Urinary bladder (tissue), 3 donors: ENCODE measurements at regions not wholly inside any gene's neighbourhood (a gene's known extent, or its start where the extent isn't known, plus 50 kb on each side); places are given as distances from the start of the nearest gene placed in this dataset.
"Not testable (repeated sequence)": the region's sequence is repeated elsewhere in the genome, so short reads cannot be mapped to it uniquely, and the experiment has no call there.

Source experiments
- DNase-seq: peaks from one replicate; pipeline ENCODE4 v3.0.0-alpha.2; 2015; ENCODE audit errors: extremely low spot score
- H3K27ac ChIP-seq: one replicate; pipeline ENCODE4 v1.5.1; 2013; ENCODE audit warnings: low read depth, mild to moderate bottlenecking, moderate library complexity
- H3K36me3 ChIP-seq: one replicate; pipeline ENCODE4 v1.6.1; 2013; ENCODE audit warnings: mild to moderate bottlenecking, moderate library complexity; ENCODE audit not compliant: insufficient read depth
- H3K4me1 ChIP-seq: one replicate; pipeline ENCODE4 v1.6.1; 2013; ENCODE audit warnings: mild to moderate bottlenecking, moderate library complexity; ENCODE audit not compliant: insufficient read depth
- H3K4me3 ChIP-seq: one replicate; pipeline ENCODE4 v1.5.1; 2013; ENCODE audit warnings: low read depth, low read length
- WGBS: extraction: QIAGEN DNeasy Blood & Tissue Kit; methylation state at CpG from one replicate; pipeline ENCODE4 v1.1.7; 2013; 5-methylcytosine and 5-hydroxymethylcytosine counted together
- donor health status: healthy with polysubstance abuse.
- donor health status: healthy.

- 86% methylated on average over 3 of the region's 3 CpGs for WGBS
- no peaks in the 10 kb centered on the region for H3K36me3 ChIP-seq
Measured at GRCh38 chr2:222013889-222014288, 284.9 kb downstream of the PAX3 start.

DNA sequence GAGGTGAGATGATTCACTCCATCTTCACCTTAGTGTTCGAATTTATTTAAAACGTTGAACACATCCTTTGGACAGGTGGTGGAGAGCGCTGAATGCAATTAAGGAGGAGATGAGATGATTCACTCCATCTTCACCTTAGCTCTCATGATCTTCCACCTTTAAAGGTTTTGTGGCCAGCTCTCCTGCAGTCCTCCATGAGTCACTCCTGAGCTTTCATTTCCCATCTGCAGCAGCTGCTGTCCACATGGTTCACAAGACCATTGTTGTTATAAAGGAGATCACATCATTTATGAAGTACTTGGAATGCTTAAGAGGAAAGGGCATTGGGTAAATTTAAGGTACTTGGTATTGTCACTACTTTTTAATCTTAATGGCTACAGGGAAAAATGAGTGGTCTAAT, 298.5 kb downstream of the PAX3 start:
- Histone ChIP-seq H3K4me1 (no peaks in the 10 kb centered on the region), H3K4me3 (no peak overlapping the region), H3K27ac (no peak overlapping the region), H3K36me3 (no peaks in the 10 kb centered on the region)
- DNase-seq = no peak
- 93% methylated on average over 3 of the region's 3 CpGs for WGBS

More at GRCh38 chr2:222013889-222014288, 284.9 kb downstream of the PAX3 start:
- DNase-seq = no peak
- Histone ChIP-seq H3K27ac (no peak overlapping the region), H3K4me3 (no peak overlapping the region), H3K4me1 (no peaks in the 10 kb centered on the region)

DNA sequence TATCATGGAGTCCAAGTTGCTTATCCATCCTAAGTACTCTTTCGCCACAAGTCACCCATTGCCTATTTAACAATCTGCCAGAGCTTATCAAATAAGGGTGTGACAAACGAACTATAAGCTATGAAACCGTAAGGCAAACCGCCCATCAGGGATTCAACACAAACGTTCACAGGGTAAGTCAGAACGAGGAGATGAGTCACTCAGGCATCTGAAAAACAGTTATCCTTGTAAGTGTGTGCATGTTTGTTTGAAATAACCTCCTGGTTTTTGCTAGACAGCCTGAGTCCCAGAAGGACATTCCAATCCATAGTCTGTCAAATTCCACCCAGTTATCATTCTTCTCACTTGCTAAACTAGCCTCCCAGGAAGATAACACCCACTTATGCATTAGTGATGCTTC, 299.1 kb downstream of the PAX3 start:
- Histone ChIP-seq H3K36me3 (no peaks in the 10 kb centered on the region), H3K4me1 (no peaks in the 10 kb centered on the region), H3K27ac (no peak overlapping the region), H3K4me3 (no peak overlapping the region)
- DNase-seq = no peak
- WGBS = 55% methylated on average over 6 of the region's 6 CpGs

DNA sequence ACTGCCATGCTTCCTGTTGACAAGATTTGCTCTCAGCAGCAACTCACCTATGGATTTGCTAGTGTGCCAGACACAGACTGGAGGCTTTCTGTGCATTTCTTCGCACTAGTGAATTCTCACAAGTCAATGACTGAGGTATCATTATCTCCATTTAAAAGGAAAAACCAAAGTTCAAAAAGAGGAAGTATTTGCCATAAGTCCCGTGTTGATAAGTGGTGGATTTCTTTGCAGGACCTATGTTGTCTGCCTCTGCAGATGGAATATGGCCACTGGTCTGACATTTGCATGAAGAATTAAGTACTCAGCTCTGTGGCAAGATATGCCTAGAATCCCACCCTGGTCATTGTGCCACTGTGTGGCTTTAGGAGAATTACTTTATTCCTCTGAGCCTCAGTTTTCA, 299.6 kb downstream of the PAX3 start:
- WGBS = 68% methylated on average over 2 of the region's 2 CpGs
- DNase-seq = no peak
- Histone ChIP-seq H3K27ac (no peak overlapping the region), H3K36me3 (no peaks in the 10 kb centered on the region), H3K4me3 (no peak overlapping the region), H3K4me1 (no peaks in the 10 kb centered on the region)

DNA sequence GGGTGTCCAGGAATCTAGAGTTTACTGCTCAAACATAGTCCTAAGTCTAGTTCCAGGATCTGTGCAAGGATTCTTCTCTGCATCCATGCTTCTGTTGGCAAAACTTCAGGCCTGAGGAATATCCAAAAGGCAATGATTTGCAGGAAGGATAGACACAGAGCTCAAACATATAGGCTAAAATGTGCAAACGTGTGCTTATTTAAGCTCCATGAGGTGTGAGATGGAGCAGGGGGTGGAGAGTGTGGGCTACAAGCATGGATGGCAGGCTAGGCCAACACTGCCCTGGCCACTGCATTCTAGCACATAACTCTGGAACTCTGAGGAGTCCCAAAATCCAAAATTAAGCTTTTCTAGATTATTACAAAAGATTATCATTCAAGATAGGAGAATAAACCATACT, 301.1 kb downstream of the PAX3 start:
- no peak for DNase-seq
- no peaks in the 10 kb centered on the region for H3K4me1 ChIP-seq
- no peaks in the 10 kb centered on the region for H3K36me3 ChIP-seq
- H3K4me3 ChIP-seq = no peak overlapping the region
- WGBS = 64% methylated on average over 1 of the region's 1 CpG
- H3K27ac ChIP-seq = no peak overlapping the region

GRCh38 chr2:221997100-221997499, 301.7 kb downstream of the PAX3 start:
- no peak for DNase-seq
- Histone ChIP-seq H3K27ac (no peak overlapping the region), H3K36me3 (no peaks in the 10 kb centered on the region), H3K4me3 (no peak overlapping the region), H3K4me1 (no peaks in the 10 kb centered on the region)
- WGBS = 31% methylated on average over 3 of the region's 3 CpGs

GRCh38 chr2:221994926-221995325, 303.9 kb downstream of the PAX3 start:
- Histone ChIP-seq H3K27ac (no peak overlapping the region), H3K4me1 (no peaks in the 10 kb centered on the region), H3K4me3 (no peak overlapping the region), H3K36me3 (no peaks in the 10 kb centered on the region)
- 90% methylated on average over 7 of the region's 7 CpGs for WGBS
- DNase-seq = no peak

- not testable (repeated sequence) for H3K4me3 ChIP-seq, DNase-seq, H3K4me1 ChIP-seq, H3K27ac ChIP-seq, H3K36me3 ChIP-seq
- WGBS = 76% methylated on average over 10 of the region's 13 CpGs
Measured at GRCh38 chr2:221984376-221984775, 314.4 kb downstream of the PAX3 start.

DNA sequence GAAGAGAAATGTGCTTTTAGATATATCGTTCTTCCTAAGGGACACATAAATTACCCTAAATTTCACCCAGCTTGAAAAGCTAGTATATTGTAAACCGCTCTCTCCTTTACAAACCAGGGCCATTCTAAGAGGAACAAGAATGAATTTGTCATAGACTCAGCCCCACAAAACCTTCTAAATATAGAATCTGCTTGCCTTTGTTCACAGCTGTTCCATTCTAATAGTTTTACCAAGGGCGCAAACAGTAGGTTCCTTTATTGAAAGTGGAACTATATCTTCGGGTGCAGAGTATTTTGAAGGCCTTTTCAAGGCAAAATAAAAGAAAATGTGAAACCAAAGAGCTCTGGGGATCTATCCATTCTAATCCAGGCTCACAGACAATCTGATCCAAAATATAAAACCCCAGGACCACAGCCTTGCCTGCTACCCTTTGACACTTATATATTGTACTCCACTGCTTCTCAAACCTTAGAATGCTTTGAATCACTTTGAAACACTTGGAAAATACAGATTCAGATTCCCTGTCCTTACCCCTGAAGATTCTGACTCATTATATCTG, 316.8 kb downstream of the PAX3 start:
- Histone ChIP-seq H3K4me1 (no peaks in the 10 kb centered on the region), H3K36me3 (peaks cover 2% of the 10 kb centered on the region), H3K27ac (no peak overlapping the region), H3K4me3 (no peak overlapping the region)
- no peak for DNase-seq
- 73% methylated on average over 4 of the region's 4 CpGs for WGBS

DNA sequence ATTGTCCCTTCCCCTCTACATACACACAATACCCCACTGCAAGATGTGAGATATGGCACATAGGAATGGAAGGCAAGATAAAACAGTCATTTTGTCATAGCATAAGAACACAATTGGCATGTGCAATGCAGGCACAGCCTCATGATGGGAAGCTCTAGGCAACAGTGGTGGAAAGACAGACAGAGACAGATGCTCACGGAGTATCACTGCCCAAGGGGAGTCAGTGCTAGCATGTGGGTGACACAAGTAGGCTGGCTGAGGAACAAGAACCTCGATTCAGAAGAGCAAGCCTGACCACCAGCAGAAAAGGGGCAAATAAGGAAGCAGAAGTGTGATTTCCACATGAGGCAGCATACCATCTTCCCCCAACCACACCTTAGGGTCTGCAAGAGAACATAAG, 323.6 kb downstream of the PAX3 start:
- no peaks in the 10 kb centered on the region for H3K36me3 ChIP-seq
- H3K27ac ChIP-seq = no peak overlapping the region
- DNase-seq = no peak
- 75% methylated on average over 2 of the region's 2 CpGs for WGBS
- H3K4me1 ChIP-seq = no peaks in the 10 kb centered on the region
- no peak overlapping the region for H3K4me3 ChIP-seq

DNA sequence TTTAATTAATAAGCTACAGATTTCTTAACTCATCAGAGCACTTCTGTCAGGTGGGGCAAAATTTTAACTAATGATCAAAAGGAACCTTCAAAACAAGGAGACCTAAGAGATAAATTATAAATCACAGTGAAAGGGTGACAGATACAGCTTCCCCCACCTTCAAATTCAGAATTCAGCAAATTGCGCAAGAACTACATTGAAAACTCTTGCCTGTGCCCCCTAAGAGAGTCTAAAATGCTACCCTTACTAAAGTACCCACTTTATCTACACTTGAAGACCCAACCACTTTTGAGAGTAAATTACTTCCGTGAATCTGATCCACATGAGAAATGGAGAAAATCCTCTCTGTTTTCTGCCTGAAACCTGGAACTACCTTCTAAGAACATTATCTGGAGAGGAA, 324.9 kb downstream of the PAX3 start:
- Histone ChIP-seq H3K4me1 (no peaks in the 10 kb centered on the region), H3K36me3 (no peaks in the 10 kb centered on the region), H3K4me3 (no peak overlapping the region), H3K27ac (no peak overlapping the region)
- 94% methylated on average over 2 of the region's 2 CpGs for WGBS
- DNase-seq = no peak

- Histone ChIP-seq H3K4me1 (no peaks in the 10 kb centered on the region), H3K4me3 (no peak overlapping the region), H3K27ac (no peak overlapping the region), H3K36me3 (no peaks in the 10 kb centered on the region)
- no peak for DNase-seq
- 92% methylated on average over 3 of the region's 3 CpGs for WGBS
Measured at GRCh38 chr2:221973502-221973901, 325.3 kb downstream of the PAX3 start.

DNA sequence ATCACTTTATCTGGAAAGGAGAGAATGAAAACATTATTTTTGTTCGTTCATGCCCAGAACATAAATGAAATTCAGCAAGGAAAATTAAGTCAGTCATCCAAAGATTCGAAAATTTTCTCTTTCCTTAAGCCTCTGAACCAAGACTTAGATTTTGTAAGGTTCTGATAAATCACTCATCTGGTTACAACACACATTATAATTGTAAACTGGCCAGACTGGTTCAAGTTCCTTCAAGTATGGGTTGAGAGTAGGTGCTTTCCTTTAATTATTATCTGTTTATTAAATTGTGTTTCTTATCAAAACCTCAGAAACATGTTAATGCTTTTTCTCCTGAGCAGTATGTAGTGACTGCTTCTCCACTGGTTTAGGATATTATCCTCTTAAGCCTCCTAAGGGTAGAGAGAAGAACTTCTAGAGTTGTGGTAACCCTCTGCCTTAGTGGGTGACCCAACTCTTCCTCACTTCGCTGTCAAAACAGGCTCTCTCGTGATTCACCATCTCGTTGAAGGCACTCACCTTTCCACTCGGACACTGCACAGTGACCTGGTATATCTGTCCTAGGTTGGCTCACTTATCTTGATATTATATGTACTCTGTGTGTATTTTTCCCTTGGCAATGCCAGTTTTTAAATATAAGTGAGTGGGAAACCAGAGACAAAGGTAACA, 325.9 kb downstream of the PAX3 start:
- no peaks in the 10 kb centered on the region for H3K36me3 ChIP-seq
- no peaks in the 10 kb centered on the region for H3K4me1 ChIP-seq
- H3K4me3 ChIP-seq = no peak overlapping the region
- no peak overlapping the region for H3K27ac ChIP-seq
- 74% methylated on average over 6 of the region's 6 CpGs for WGBS
- DNase-seq = no peak

DNA sequence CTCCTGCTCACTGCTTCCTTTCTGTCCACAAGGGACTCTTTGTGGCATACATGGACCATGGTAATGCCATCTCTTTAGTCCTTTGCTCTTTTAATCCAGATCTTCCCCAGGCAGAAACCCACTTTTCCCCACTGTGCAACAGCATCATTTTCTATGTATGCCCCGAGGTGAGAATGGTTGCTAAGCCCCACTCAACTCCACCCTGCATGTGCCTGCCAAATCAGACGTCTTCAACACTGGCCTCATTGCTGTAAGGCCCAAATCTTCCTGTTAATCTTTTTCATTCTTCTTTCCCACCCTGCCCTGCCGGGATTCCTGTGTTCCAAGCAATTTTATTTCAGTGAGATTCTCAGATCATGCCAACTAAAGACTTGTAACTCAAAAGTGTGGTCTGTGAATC, 328.4 kb downstream of the PAX3 start:
- 37% methylated on average over 3 of the region's 3 CpGs for WGBS
- Histone ChIP-seq H3K4me1 (no peaks in the 10 kb centered on the region), H3K4me3 (no peak overlapping the region), H3K27ac (no peak overlapping the region), H3K36me3 (no peaks in the 10 kb centered on the region)
- no peak for DNase-seq

DNA sequence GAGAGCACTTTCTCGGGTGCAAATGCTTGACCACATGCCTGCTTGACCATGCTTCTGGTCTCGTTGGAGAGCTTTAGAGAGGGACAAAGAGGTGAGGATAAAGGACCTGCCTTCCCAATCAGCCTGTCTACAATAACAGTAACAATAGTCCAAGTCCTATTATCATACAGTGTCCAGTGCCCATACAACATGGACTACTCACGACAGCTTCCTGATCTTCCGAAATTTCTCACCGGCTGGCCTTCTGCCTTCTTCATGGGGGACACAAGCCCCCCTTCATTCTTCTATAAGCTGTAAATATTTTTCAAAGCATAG, 329.0 kb downstream of the PAX3 start:
- no peak overlapping the region for H3K27ac ChIP-seq
- DNase-seq = no peak
- H3K36me3 ChIP-seq = no peaks in the 10 kb centered on the region
- H3K4me1 ChIP-seq = no peaks in the 10 kb centered on the region
- WGBS = 72% methylated on average over 5 of the region's 5 CpGs
- H3K4me3 ChIP-seq = no peak overlapping the region
